Smooth muscle cell (in vitro differentiated cells): ENCODE measurements at regions not wholly inside any gene's neighbourhood (a gene's known extent, or its start where the extent isn't known, plus 50 kb on each side); places are given as distances from the start of the nearest gene placed in this dataset.

Experiments
- DNase-seq: peaks from one replicate; lab custom pipeline; 2025; ENCODE audit not compliant: unreplicated experiment; lab: John Stamatoyannopoulos, UW
- H2AFZ ChIP-seq: fragments of 200-600 bp; sonication (generic); 2 replicates; pipeline ENCODE4 v1.6.0; 2016; ENCODE audit warnings: antibody characterized with exemption, low read depth, mild to moderate bottlenecking
- H3F3A ChIP-seq: fragments of 200-600 bp; sonication (generic); 2 replicates; pipeline ENCODE4 v1.6.0; 2017; ENCODE audit warnings: antibody characterized with exemption, low read depth
- H3K27ac ChIP-seq: fragments of 200-600 bp; sonication (generic); 2 replicates; pipeline ENCODE4 v1.5.1; 2016; ENCODE audit warnings: low read depth, mild to moderate bottlenecking
- H3K27me3 ChIP-seq: fragments of 200-600 bp; sonication (generic); 2 replicates; pipeline ENCODE4 v1.6.1; 2016; ENCODE audit warnings: low read depth, mild to moderate bottlenecking
- H3K36me3 ChIP-seq: fragments of 200-600 bp; sonication (generic); 2 replicates; pipeline ENCODE4 v1.5.1; 2016; ENCODE audit warnings: low read depth
- H3K4me1 ChIP-seq: fragments of 200-600 bp; sonication (generic); 2 replicates; pipeline ENCODE4 v1.5.1; 2016; ENCODE audit warnings: low read depth
- H3K4me2 ChIP-seq: fragments of 200-600 bp; sonication (generic); 2 replicates; pipeline ENCODE4 v1.6.0; 2016; ENCODE audit warnings: mild to moderate bottlenecking
- H3K4me3 ChIP-seq: fragments of 200-600 bp; sonication (generic); 2 replicates; pipeline ENCODE4 v1.5.1; 2016; ENCODE audit warnings: mild to moderate bottlenecking
- H3K79me2 ChIP-seq: fragments of 200-600 bp; sonication (generic); 2 replicates; pipeline ENCODE4 v1.6.0; 2016; ENCODE audit warnings: low read depth, mild to moderate bottlenecking
- H3K9ac ChIP-seq: fragments of 200-600 bp; sonication (generic); 2 replicates; pipeline ENCODE4 v1.6.0; 2016; ENCODE audit warnings: low read depth
- H3K9me3 ChIP-seq: fragments of 200-600 bp; sonication (generic); replicated peaks from 2 replicates; pipeline ENCODE4 v1.5.1; 2016; ENCODE audit warnings: low read depth
- H4K20me1 ChIP-seq: fragments of 200-600 bp; sonication (generic); 2 replicates; pipeline ENCODE4 v1.6.0; 2016; ENCODE audit warnings: low read depth
- WGBS: methylation state at CpG from one replicate; pipeline ENCODE4 v1.1.7; 2016; ENCODE audit warnings: low lambda C conversion rate; 5-methylcytosine and 5-hydroxymethylcytosine counted together
- TF ChIP-seq, protein P1 (sequence below): fragments of 200-600 bp; sonication (generic); IDR thresholded peaks from 2 replicates; pipeline ENCODE4 v1.5.1; 2017; ENCODE audit warnings: borderline replicate concordance, mild to moderate bottlenecking, antibody characterized with exemption; ENCODE audit not compliant: insufficient read depth, poor library complexity, severe bottlenecking

DNA sequence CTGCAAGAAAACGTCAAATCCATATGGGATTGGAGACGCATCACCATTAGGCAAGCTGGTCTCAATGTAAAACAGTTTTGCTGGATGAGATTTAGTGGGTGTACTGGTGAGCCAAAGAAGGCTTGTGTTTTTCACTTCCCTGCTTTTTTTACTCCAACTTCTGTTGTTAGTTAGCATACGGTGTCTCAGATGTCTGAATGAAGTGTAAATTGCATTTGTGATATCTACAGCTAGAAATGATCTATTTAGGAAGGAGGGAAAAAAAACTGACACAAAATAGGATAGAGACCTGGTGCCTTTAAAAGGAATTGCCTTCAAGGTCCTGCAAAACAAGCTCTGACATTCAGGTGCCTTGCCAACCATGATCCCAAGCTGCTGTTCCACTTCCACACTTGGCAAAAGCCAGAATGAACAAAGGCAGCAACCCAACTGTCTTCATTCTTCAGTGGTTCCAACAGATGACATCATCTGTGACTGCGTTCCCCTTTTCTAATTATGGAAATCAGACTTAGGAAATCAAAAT, 104.2 kb upstream of the RAI14 start:
- Histone ChIP-seq H4K20me1 (no peaks in the 10 kb centered on the region), H3K27me3 (no peaks in the 10 kb centered on the region), H3K4me1 (no peaks in the 10 kb centered on the region), H3F3A (no peaks in the 10 kb centered on the region), H3K27ac (no peak overlapping the region), H3K4me3 (no peak overlapping the region), H3K79me2 (no peaks in the 10 kb centered on the region), H3K36me3 (no peaks in the 10 kb centered on the region), H3K9ac (no peak overlapping the region), H3K4me2 (no peak overlapping the region), H2AFZ (no peak overlapping the region), H3K9me3 (no peaks in the 10 kb centered on the region)
- TF ChIP-seq, protein P1, sequence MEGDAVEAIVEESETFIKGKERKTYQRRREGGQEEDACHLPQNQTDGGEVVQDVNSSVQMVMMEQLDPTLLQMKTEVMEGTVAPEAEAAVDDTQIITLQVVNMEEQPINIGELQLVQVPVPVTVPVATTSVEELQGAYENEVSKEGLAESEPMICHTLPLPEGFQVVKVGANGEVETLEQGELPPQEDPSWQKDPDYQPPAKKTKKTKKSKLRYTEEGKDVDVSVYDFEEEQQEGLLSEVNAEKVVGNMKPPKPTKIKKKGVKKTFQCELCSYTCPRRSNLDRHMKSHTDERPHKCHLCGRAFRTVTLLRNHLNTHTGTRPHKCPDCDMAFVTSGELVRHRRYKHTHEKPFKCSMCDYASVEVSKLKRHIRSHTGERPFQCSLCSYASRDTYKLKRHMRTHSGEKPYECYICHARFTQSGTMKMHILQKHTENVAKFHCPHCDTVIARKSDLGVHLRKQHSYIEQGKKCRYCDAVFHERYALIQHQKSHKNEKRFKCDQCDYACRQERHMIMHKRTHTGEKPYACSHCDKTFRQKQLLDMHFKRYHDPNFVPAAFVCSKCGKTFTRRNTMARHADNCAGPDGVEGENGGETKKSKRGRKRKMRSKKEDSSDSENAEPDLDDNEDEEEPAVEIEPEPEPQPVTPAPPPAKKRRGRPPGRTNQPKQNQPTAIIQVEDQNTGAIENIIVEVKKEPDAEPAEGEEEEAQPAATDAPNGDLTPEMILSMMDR = no peak
- DNase-seq = no peak
- WGBS = 80% methylated on average over 4 of the region's 4 CpGs

DNA sequence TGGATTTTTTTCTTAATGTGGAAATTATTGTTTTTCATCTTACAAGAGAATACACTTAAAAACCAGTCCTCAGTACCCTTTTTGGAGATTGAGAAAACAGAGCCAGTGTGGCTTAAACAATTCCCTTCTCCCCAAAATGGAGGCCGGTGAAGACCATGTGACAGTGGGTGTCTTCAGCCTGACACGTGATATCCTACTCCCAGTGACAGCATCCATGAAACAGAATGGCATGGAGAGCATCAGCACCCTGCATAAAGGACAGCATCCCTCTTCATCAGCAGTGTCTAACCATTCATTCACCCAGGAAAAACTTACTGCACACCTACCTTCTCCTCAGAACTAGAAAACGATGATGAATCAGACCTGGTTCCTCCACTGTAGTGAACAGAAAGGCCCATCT, 103.4 kb upstream of the RAI14 start:
- Histone ChIP-seq H3K27ac (no peak overlapping the region), H3K4me2 (no peak overlapping the region), H2AFZ (no peak overlapping the region), H4K20me1 (no peaks in the 10 kb centered on the region), H3F3A (no peaks in the 10 kb centered on the region), H3K36me3 (no peaks in the 10 kb centered on the region), H3K4me3 (no peak overlapping the region), H3K4me1 (no peaks in the 10 kb centered on the region), H3K9me3 (no peaks in the 10 kb centered on the region), H3K79me2 (no peaks in the 10 kb centered on the region), H3K27me3 (no peaks in the 10 kb centered on the region), H3K9ac (no peak overlapping the region)
- TF ChIP-seq, protein P1 = no peak
- DNase-seq = no peak
- 90% methylated on average over 3 of the region's 3 CpGs for WGBS

DNA sequence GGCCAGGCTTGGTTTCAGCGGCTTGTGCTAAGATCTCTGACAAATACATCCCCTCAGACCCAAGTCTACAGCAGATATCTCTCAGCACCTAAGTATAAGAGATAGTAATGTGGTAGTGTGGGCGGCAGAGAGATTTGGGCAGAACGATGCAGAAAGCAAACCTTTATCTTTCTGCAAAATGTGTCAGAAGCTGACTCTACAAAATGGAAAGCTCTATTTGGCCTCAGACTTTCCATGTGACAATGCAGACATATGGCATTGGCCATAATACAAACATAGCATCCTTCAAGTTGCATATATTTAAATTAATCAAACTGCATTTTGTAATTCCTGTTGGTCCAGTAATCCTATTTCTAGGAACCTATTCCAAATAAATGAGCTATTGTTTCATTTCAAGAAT, 102.5 kb upstream of the RAI14 start:
- no peak overlapping the region for H3K4me2 ChIP-seq
- no peaks in the 10 kb centered on the region for H3K36me3 ChIP-seq
- H3K27me3 ChIP-seq = no peaks in the 10 kb centered on the region
- H2AFZ ChIP-seq = no peak overlapping the region
- no peak for DNase-seq
- H3K79me2 ChIP-seq = no peaks in the 10 kb centered on the region
- H3K4me3 ChIP-seq = no peak overlapping the region
- H3K27ac ChIP-seq = no peak overlapping the region
- TF ChIP-seq, protein P1 = no peak
- no peaks in the 10 kb centered on the region for H3K9me3 ChIP-seq
- H3F3A ChIP-seq = no peaks in the 10 kb centered on the region
- no peaks in the 10 kb centered on the region for H4K20me1 ChIP-seq
- H3K9ac ChIP-seq = no peak overlapping the region
- 34% methylated on average over 3 of the region's 3 CpGs for WGBS
- H3K4me1 ChIP-seq = no peaks in the 10 kb centered on the region

DNA sequence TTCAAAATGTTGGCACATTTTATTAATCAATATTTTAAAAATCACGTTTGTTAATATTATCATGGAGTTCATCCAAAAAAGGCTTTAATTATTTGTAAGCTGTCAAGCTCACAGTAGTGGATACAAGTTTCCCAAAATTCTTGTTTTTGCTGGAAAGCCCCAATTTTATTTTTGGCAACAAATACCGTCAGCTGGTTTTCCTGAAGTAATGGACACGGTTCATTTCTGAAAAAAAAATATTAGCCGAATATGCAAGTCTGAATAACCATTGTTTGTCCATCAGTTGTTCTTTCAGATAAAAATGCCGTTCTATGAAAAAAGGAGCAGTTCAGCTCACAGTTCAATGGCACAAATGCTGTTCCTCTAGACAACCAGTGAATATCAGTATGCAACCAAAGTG, 101.5 kb upstream of the RAI14 start:
- TF ChIP-seq, protein P1 = no peak

More for the DNA sequence above, 101.5 kb upstream of the RAI14 start:
- Histone ChIP-seq H2AFZ (no peak overlapping the region), H3K9ac (no peak overlapping the region), H3K79me2 (no peaks in the 10 kb centered on the region), H3K4me1 (no peaks in the 10 kb centered on the region), H3K4me3 (no peak overlapping the region), H3K4me2 (no peak overlapping the region), H3F3A (no peaks in the 10 kb centered on the region), H3K36me3 (no peaks in the 10 kb centered on the region), H3K27ac (no peak overlapping the region), H3K9me3 (no peaks in the 10 kb centered on the region), H3K27me3 (no peaks in the 10 kb centered on the region), H4K20me1 (no peaks in the 10 kb centered on the region)
- no peak for DNase-seq
- WGBS = 84% methylated on average over 5 of the region's 5 CpGs
